H9 (cell line): ENCODE measurements at regions not wholly inside any gene's neighbourhood (a gene's known extent, or its start where the extent isn't known, plus 50 kb on each side); places are given as distances from the start of the nearest gene placed in this dataset.

ENCODE experiments used
- DNase-seq: peaks from one replicate; pipeline ENCODE4 v3.0.0-alpha.2; 2017
- H2AFZ ChIP-seq: one replicate; pipeline ENCODE4 v1.6.1; 2013; ENCODE audit warnings: mild to moderate bottlenecking, low read length, control low read depth, moderate library complexity
- H2AK5ac ChIP-seq: 2 replicates; pipeline ENCODE4 v1.6.1; 2013; ENCODE audit warnings: low read length, control low read depth, mixed read lengths; ENCODE audit not compliant: insufficient read length
- H2BK120ac ChIP-seq: one replicate; pipeline ENCODE4 v1.6.1; 2013; ENCODE audit warnings: low read depth, mild to moderate bottlenecking, low read length, control low read depth, inconsistent platforms; ENCODE audit not compliant: poor library complexity, severe bottlenecking
- H2BK12ac ChIP-seq: 2 replicates; pipeline ENCODE4 v1.6.1; 2013; ENCODE audit warnings: low read length, control low read depth, mixed read lengths, low read depth; ENCODE audit not compliant: insufficient read length
- H2BK15ac ChIP-seq: 2 replicates; pipeline ENCODE4 v1.6.1; 2013; ENCODE audit warnings: low read depth, low read length, control low read depth
- H2BK20ac ChIP-seq: one replicate; pipeline ENCODE4 v1.6.1; 2013; ENCODE audit warnings: low read depth, mild to moderate bottlenecking, low read length, control low read depth, inconsistent platforms; ENCODE audit not compliant: poor library complexity, severe bottlenecking
- H2BK5ac ChIP-seq: 2 replicates; pipeline ENCODE4 v1.6.1; 2013; ENCODE audit warnings: low read length, control low read depth, mixed read lengths; ENCODE audit not compliant: insufficient read length
- H3K14ac ChIP-seq: 2 replicates; pipeline ENCODE4 v1.6.1; 2013; ENCODE audit warnings: low read length, control low read depth; ENCODE audit not compliant: insufficient read depth
- H3K18ac ChIP-seq: 2 replicates; pipeline ENCODE4 v1.6.1; 2013; ENCODE audit warnings: low read depth, mild to moderate bottlenecking, mixed read lengths, low read length, control low read depth; ENCODE audit not compliant: insufficient read length
- H3K23ac ChIP-seq: 2 replicates; pipeline ENCODE4 v1.6.1; 2013; ENCODE audit warnings: low read length, control low read depth, mixed read lengths, low read depth; ENCODE audit not compliant: insufficient read length
- H3K23me2 ChIP-seq: 2 replicates; pipeline ENCODE4 v1.6.1; 2013; ENCODE audit warnings: low read depth, mild to moderate bottlenecking, mixed read lengths, low read length, control low read depth; ENCODE audit not compliant: insufficient read length, poor library complexity, severe bottlenecking
- H3K27ac ChIP-seq: 2 replicates; pipeline ENCODE4 v1.5.1; 2013; ENCODE audit warnings: low read length, control low read depth, mixed read lengths, low read depth; ENCODE audit not compliant: insufficient read length
- H3K27me3 ChIP-seq: 2 replicates; pipeline ENCODE4 v1.6.1; 2013; ENCODE audit warnings: low read length, control low read depth, inconsistent platforms; ENCODE audit not compliant: insufficient read depth
- H3K4ac ChIP-seq: 2 replicates; pipeline ENCODE4 v1.6.1; 2013; ENCODE audit warnings: low read depth, mild to moderate bottlenecking, control low read depth, inconsistent platforms, low read length, moderate library complexity
- H3K4me1 ChIP-seq: 2 replicates; pipeline ENCODE4 v1.6.1; 2013; ENCODE audit warnings: low read length, control low read depth, inconsistent platforms; ENCODE audit not compliant: insufficient read depth
- H3K4me2 ChIP-seq: 2 replicates; pipeline ENCODE4 v1.6.1; 2013; ENCODE audit warnings: low read length, control low read depth, mixed read lengths; ENCODE audit not compliant: insufficient read length, insufficient read depth
- H3K56ac ChIP-seq: 2 replicates; pipeline ENCODE4 v1.6.1; 2013; ENCODE audit warnings: low read depth, mild to moderate bottlenecking, mixed read lengths, low read length, control low read depth; ENCODE audit not compliant: insufficient read length
- H3K79me1 ChIP-seq: 2 replicates; pipeline ENCODE4 v1.6.1; 2013; ENCODE audit warnings: low read depth, mild to moderate bottlenecking, moderate library complexity, low read length, control low read depth, inconsistent platforms; ENCODE audit not compliant: insufficient read depth, poor library complexity, severe bottlenecking
- H3K79me2 ChIP-seq: 2 replicates; pipeline ENCODE4 v1.6.1; 2013; ENCODE audit warnings: low read length, control low read depth, inconsistent platforms; ENCODE audit not compliant: insufficient read depth
- H3K9ac ChIP-seq: 2 replicates; pipeline ENCODE4 v1.6.1; 2013; ENCODE audit warnings: low read length, control low read depth, mixed read lengths; ENCODE audit not compliant: insufficient read length; ENCODE audit errors: extremely low read depth
- H3K9me3 ChIP-seq: one replicate; pipeline ENCODE4 v1.6.1; 2013; ENCODE audit warnings: low read depth, low read length, inconsistent platforms; ENCODE audit not compliant: control insufficient read depth
- H3T11ph ChIP-seq: one replicate; pipeline ENCODE4 v1.6.1; 2013; ENCODE audit warnings: mild to moderate bottlenecking, low read length, control low read depth, inconsistent platforms
- H4K20me1 ChIP-seq: one replicate; pipeline ENCODE4 v1.6.1; 2013; ENCODE audit not compliant: control insufficient read depth, insufficient read length, insufficient read depth
- H4K5ac ChIP-seq: 2 replicates; pipeline ENCODE4 v1.6.1; 2013; ENCODE audit warnings: low read depth, mild to moderate bottlenecking, mixed read lengths, low read length, control low read depth; ENCODE audit not compliant: insufficient read length
- H4K8ac ChIP-seq: replicated peaks from 2 replicates; pipeline ENCODE4 v1.6.1; 2013; ENCODE audit warnings: low read length, control low read depth, mixed read lengths, low read depth; ENCODE audit not compliant: insufficient read length
- H4K91ac ChIP-seq: 2 replicates; pipeline ENCODE4 v1.6.1; 2013; ENCODE audit warnings: low read depth, mild to moderate bottlenecking, moderate library complexity, mixed read lengths, low read length, control low read depth; ENCODE audit not compliant: insufficient read length
- H3K27ac Mint-ChIP-seq, 3 experiments: 2 replicates in 2 of 3; 3 replicates in 1 of 3; pipeline ENCODE4 v1.8.0; 2020 to 2021; ENCODE audit warnings: mixed read lengths in 3 of 3, mild to moderate bottlenecking in 1 of 3, moderate library complexity in 1 of 3
- H3K27me3 Mint-ChIP-seq: 2 replicates; pipeline ENCODE4 v1.8.0; 2021; ENCODE audit warnings: low read depth, mild to moderate bottlenecking, moderate library complexity, mixed read lengths
- H3K36me3 Mint-ChIP-seq, 3 experiments: 2 replicates in 2 of 3; 3 replicates in 1 of 3; pipeline ENCODE4 v1.8.0; 2020 to 2021; ENCODE audit warnings: low read depth in 3 of 3, mixed read lengths in 3 of 3; ENCODE audit not compliant: insufficient read depth in 1 of 3
- H3K4me1 Mint-ChIP-seq, 2 experiments: 2 replicates each; pipeline ENCODE4 v1.8.0; 2020; ENCODE audit warnings: mixed read lengths in 2 of 2
- H3K4me3 Mint-ChIP-seq, 2 experiments: 2 replicates in 1 of 2; 3 replicates in 1 of 2; pipeline ENCODE4 v1.8.0; 2020 to 2021; ENCODE audit warnings: mild to moderate bottlenecking in 2 of 2, mixed read lengths in 2 of 2, moderate library complexity in 1 of 2
- H3K9me3 Mint-ChIP-seq, 2 experiments: 2 replicates in 1 of 2; 3 replicates in 1 of 2; pipeline ENCODE4 v1.8.0; 2020; ENCODE audit warnings: mild to moderate bottlenecking in 2 of 2, mixed read lengths in 2 of 2, moderate library complexity in 1 of 2
- WGBS: extraction: QIAGEN DNeasy Blood & Tissue Kit; methylation state at CpG from one replicate; pipeline ENCODE4 v1.1.7; 2013; ENCODE audit warnings: missing lambda C conversion rate, low lambda C conversion rate, mixed read lengths; ENCODE audit not compliant: insufficient read length; ENCODE audit errors: extremely low coverage; 5-methylcytosine and 5-hydroxymethylcytosine counted together
- TF ChIP-seq, protein P1 (sequence below): fragments of 200-600 bp; sonication (generic); conservative IDR thresholded peaks from 3 replicates; pipeline ENCODE4 v1.8.0; 2021; ENCODE audit warnings: antibody characterized with exemption, mild to moderate bottlenecking

DNA sequence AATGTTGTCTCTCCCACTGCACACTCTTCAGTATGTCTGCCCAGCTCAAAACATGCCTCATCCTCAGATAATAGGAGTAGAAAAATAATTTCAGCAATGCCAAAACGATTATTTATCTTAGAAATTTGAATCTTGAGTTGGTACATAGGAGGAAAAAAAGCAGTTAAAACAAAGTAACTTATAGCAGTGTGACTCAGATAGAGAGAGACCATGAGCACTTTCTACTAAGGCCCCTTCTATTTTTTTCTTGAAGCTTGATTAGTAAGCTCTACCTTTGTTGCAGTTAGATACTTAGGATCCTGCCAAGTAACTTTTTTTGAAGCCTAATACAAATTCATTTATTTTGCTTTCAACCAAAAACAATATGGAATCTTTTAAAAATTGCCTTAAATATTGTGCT lies 212.3 kb downstream of the MAD2L1 start:
- Histone ChIP-seq H3K4ac (no peak overlapping the region), H3K23me2 (no peaks in the 10 kb centered on the region)

More for the DNA sequence above, 212.3 kb downstream of the MAD2L1 start:
- TF ChIP-seq, protein P1, sequence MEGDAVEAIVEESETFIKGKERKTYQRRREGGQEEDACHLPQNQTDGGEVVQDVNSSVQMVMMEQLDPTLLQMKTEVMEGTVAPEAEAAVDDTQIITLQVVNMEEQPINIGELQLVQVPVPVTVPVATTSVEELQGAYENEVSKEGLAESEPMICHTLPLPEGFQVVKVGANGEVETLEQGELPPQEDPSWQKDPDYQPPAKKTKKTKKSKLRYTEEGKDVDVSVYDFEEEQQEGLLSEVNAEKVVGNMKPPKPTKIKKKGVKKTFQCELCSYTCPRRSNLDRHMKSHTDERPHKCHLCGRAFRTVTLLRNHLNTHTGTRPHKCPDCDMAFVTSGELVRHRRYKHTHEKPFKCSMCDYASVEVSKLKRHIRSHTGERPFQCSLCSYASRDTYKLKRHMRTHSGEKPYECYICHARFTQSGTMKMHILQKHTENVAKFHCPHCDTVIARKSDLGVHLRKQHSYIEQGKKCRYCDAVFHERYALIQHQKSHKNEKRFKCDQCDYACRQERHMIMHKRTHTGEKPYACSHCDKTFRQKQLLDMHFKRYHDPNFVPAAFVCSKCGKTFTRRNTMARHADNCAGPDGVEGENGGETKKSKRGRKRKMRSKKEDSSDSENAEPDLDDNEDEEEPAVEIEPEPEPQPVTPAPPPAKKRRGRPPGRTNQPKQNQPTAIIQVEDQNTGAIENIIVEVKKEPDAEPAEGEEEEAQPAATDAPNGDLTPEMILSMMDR: no peak
- Histone ChIP-seq H3K9me3 (no peaks in the 10 kb centered on the region), H3K27ac (no peak overlapping the region), H3K23ac (no peak overlapping the region), H2BK20ac (no peak overlapping the region), H3K4me1 (no peaks in the 10 kb centered on the region; the same call in 1 of the 2 replicates), H2BK15ac (no peak overlapping the region), H2BK5ac (no peak overlapping the region), H4K8ac (no peak overlapping the region), H4K91ac (no peak overlapping the region), H4K20me1 (no peaks in the 10 kb centered on the region), H2BK12ac (no peak overlapping the region), H3K4me2 (no peak overlapping the region), H3K79me1 (no peaks in the 10 kb centered on the region), H3K79me2 (no peaks in the 10 kb centered on the region), H3K56ac (no peak overlapping the region), H3K18ac (no peak overlapping the region), H4K5ac (no peak overlapping the region), H2BK120ac (no peak overlapping the region), H3T11ph (no peak overlapping the region), H3K27me3 (no peaks in the 10 kb centered on the region), H3K14ac (no peak overlapping the region), H2AK5ac (no peak overlapping the region), H2AFZ (no peak overlapping the region), H3K9ac (no peak overlapping the region)
- H3K27ac Mint-ChIP-seq: no peak overlapping the region
- H3K4me3 Mint-ChIP-seq: no peak overlapping the region
- no peaks in the 10 kb centered on the region for H3K36me3 Mint-ChIP-seq
- H3K27me3 Mint-ChIP-seq: no peaks in the 10 kb centered on the region
- no peaks in the 10 kb centered on the region for H3K9me3 Mint-ChIP-seq
- no peak for DNase-seq
- WGBS: no CpG with 5 or more reads among the region's 1 CpG
- peaks cover 14 to 16% of the 10 kb centered on the region in 2 experiments for H3K4me1 Mint-ChIP-seq
